Ascending aorta (tissue), 2 donors: ENCODE measurements at regions not wholly inside any gene's neighbourhood (a gene's known extent, or its start where the extent isn't known, plus 50 kb on each side); places are given as distances from the start of the nearest gene placed in this dataset.

Experiments used
- DNase-seq, 2 donors: peaks; one replicate each; pipeline ENCODE4 v3.0.0-alpha.2; 2019; ENCODE audit warnings: low spot score in 2 of 2
- H3K27ac ChIP-seq, 2 donors: fragments of 200-600 bp; sonication (generic); one replicate each; pipeline ENCODE4 v1.5.1; 2016 to 2017; ENCODE audit warnings: mild to moderate bottlenecking in 1 of 2
- H3K27me3 ChIP-seq: fragments of 200-600 bp; sonication (generic); one replicate; pipeline ENCODE4 v1.5.1; 2017
- H3K36me3 ChIP-seq, 2 donors: fragments of 200-600 bp; sonication (generic); one replicate each; pipeline ENCODE4 v1.5.1; 2016
- H3K4me1 ChIP-seq, 2 donors: fragments of 200-600 bp; sonication (generic); one replicate each; pipeline ENCODE4 v1.5.1; 2016 to 2017; ENCODE audit warnings: mild to moderate bottlenecking in 1 of 2
- H3K4me3 ChIP-seq, 2 donors: fragments of 200-600 bp; sonication (generic); one replicate each; pipeline ENCODE4 v1.5.1; 2016 to 2017; ENCODE audit warnings: mild to moderate bottlenecking in 1 of 2
- H3K9me3 ChIP-seq, 2 donors: fragments of 200-600 bp; sonication (generic); one replicate each; pipeline ENCODE4 v1.5.1; 2016
- intact Hi-C: fragments of 100-400 bp; cut with DNase I; formaldehyde crosslinking; loops from one replicate; pipeline ENCODE4 v1.15.1; 2023
- TF ChIP-seq, protein P1 (sequence below), 3 experiments: fragments of 200-600 bp in 2 of 3; fragments of 450-650 bp in 1 of 3; sonication (generic) in 2 of 3; IDR thresholded peaks; one replicate each; pipeline ENCODE4 v1.5.1; 2016 to 2019; ENCODE audit warnings: antibody characterized with exemption in 3 of 3, mild to moderate bottlenecking in 1 of 3, moderate library complexity in 1 of 3

DNA sequence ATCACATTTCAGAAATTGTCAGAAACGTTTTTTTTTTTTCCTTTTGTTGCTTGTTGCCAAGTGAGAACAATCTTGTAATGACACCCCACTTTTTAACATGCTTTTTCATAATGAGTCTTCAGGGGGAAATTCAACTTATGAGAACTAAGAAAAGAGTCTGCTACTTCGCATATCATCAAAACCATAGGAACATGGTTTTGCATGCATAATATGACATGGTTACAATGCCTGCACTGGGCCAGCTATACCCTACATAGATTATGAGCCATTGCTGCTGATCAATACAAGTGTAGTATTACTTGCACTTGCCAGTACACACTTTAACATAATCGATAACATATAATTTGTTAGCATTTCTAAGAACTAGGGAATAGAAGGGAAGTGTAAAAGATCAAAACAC, 191.0 kb upstream of the NBEA start:
- TF ChIP-seq, protein P1, sequence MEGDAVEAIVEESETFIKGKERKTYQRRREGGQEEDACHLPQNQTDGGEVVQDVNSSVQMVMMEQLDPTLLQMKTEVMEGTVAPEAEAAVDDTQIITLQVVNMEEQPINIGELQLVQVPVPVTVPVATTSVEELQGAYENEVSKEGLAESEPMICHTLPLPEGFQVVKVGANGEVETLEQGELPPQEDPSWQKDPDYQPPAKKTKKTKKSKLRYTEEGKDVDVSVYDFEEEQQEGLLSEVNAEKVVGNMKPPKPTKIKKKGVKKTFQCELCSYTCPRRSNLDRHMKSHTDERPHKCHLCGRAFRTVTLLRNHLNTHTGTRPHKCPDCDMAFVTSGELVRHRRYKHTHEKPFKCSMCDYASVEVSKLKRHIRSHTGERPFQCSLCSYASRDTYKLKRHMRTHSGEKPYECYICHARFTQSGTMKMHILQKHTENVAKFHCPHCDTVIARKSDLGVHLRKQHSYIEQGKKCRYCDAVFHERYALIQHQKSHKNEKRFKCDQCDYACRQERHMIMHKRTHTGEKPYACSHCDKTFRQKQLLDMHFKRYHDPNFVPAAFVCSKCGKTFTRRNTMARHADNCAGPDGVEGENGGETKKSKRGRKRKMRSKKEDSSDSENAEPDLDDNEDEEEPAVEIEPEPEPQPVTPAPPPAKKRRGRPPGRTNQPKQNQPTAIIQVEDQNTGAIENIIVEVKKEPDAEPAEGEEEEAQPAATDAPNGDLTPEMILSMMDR (IDR thresholded peaks at IDR 0.05): no peak
- Histone ChIP-seq H3K4me1 (no peaks in the 10 kb centered on the region), H3K27me3 (no peaks in the 10 kb centered on the region), H3K36me3 (no peaks in the 10 kb centered on the region), H3K9me3 (no peaks in the 10 kb centered on the region), H3K27ac (no peak overlapping the region), H3K4me3 (no peak overlapping the region)
- intact Hi-C loops: no loop called here
- DNase-seq: no peak

DNA sequence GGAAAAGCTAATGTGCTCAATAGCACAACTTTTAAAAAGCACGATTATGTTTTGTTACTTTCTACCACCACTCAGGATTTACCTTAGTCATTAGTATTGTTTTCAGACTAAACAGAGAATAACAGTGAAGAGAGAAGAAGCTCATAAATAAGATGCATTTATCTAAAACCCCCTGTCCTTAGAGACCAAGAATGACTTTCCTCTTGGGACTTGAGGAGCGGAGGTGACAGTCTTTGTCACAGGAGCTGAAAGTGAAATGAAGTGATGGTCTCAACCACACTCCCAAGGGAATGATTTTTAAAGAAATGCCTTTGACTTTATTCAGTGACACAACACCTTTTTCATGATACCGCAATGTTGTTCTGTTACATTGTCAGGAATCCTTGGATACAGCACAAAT, 190.6 kb upstream of the NBEA start:
- Histone ChIP-seq H3K4me1 (no peaks in the 10 kb centered on the region), H3K4me3 (no peak overlapping the region), H3K36me3 (no peaks in the 10 kb centered on the region), H3K27me3 (no peaks in the 10 kb centered on the region), H3K9me3 (no peaks in the 10 kb centered on the region), H3K27ac (no peak overlapping the region)
- intact Hi-C loops: no loop called here
- TF ChIP-seq, protein P1 (IDR thresholded peaks at IDR 0.05): no peak
- no peak for DNase-seq

DNA sequence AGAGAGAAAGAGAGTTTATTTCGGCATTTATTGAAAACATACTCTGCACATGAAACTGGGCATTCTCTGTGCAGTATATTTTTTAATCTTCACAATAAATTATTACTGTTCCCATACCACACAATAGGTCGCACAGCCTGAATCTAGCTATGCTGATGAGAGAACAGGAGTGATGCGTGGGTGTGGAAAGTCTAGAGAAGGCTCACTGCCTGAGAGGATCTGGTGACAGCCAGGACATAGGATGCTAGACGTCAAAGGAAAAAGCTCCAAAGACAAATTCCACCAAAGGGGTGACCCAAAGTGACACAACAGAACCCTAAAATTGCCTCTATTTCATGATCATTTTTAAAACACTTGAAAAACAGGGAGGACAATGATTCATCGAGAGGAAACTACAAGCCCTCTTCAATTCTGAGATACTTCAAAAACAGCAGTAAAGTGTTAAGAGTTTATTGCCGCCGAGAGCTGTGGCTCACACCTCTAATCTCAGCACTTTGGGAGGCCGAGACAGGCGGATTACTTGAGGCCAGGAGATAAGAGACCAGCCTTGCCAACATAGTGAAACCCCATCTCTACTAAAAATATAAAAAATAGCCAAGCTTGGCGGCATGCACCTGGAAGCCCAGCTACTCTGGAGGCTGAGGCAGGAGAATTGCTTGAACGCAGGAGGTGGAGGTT, 189.6 kb upstream of the NBEA start:
- intact Hi-C loops: no loop called here
- Histone ChIP-seq H3K27me3 (no peaks in the 10 kb centered on the region), H3K4me3 (no peak overlapping the region), H3K27ac (no peak overlapping the region), H3K4me1 (no peaks in the 10 kb centered on the region), H3K9me3 (no peaks in the 10 kb centered on the region), H3K36me3 (no peaks in the 10 kb centered on the region)
- TF ChIP-seq, protein P1 (IDR thresholded peaks at IDR 0.05): no peak
- DNase-seq: no peak

DNA sequence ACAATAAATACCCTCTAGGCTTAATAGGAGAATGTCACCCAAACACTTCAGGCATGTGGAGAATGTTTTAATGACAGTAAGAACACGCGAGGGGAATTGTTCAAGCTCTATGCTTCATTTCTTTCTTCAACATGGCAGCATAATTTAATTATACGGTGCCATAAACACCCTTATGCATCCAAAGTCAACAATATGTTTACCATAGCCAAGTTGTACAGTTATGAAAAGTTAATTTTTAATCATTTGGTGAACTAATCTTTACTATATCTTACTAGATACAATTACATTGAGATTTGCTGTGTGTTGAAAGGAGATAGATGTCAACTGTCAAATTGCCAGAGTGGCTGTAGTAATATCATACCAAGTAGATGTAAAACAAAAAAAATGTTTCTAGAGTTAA, 185.9 kb upstream of the NBEA start:
- intact Hi-C loops: no loop called here
- no peaks in the 10 kb centered on the region for H3K4me1 ChIP-seq
- TF ChIP-seq, protein P1 (IDR thresholded peaks at IDR 0.05): no peak
- H3K27ac ChIP-seq: no peak overlapping the region
- no peak for DNase-seq
- no peaks in the 10 kb centered on the region for H3K9me3 ChIP-seq
- H3K4me3 ChIP-seq: no peak overlapping the region
- H3K27me3 ChIP-seq: no peaks in the 10 kb centered on the region
- H3K36me3 ChIP-seq: no peaks in the 10 kb centered on the region

DNA sequence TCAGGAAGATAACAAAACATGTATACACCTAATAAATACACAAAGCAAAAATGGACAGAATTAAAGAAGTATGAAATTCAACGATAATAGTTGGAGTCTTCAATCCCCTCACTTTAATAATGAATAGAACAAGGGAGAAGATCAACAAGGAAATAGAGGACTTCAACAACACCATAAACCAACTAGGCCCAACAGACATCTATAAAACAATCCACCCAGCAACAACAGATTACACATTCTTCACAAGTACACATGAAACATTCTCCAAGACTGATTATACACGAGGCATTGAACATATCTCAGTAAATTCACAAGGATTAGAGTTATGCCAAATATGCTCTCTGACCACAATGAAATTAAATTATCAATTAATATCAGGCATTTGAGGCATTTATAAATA, 185.5 kb upstream of the NBEA start:
- no peak for DNase-seq
- Histone ChIP-seq H3K4me1 (no peaks in the 10 kb centered on the region), H3K4me3 (no peak overlapping the region), H3K27ac (no peak overlapping the region), H3K36me3 (no peaks in the 10 kb centered on the region), H3K9me3 (no peaks in the 10 kb centered on the region), H3K27me3 (no peaks in the 10 kb centered on the region)
- intact Hi-C loops: no loop called here
- TF ChIP-seq, protein P1 (IDR thresholded peaks at IDR 0.05): no peak

DNA sequence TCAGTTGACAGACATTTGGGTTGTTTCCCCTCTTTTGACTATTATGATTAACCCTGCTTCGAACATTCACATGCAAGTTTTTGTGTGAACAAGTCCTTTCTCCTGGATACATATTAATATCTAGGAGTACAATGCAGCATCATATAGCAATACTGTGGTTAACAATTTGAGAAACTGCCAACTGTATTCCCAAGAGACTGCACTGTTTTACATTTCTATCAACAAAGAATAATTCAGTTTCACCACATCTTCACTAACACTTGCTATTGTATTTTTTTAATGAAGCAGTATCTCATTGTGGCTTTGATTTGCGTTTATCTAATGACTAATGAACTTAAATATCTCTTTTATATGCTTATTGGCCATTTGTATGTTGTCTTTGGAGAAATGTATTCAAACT, 184.6 kb upstream of the NBEA start:
- TF ChIP-seq, protein P1 (IDR thresholded peaks at IDR 0.05): no peak
- intact Hi-C loops: no loop called here
- H3K27ac ChIP-seq: no peak overlapping the region
- no peaks in the 10 kb centered on the region for H3K27me3 ChIP-seq
- no peaks in the 10 kb centered on the region for H3K4me1 ChIP-seq
- no peak overlapping the region for H3K4me3 ChIP-seq
- DNase-seq: no peak
- H3K36me3 ChIP-seq: no peaks in the 10 kb centered on the region
- H3K9me3 ChIP-seq: no peaks in the 10 kb centered on the region
